ENCODE measurements at regions not wholly inside any gene's neighbourhood (a gene's known extent, or its start where the extent isn't known, plus 50 kb on each side); places are given as distances from the start of the nearest gene placed in this dataset.
A peak's percentile ranks its signal among the peaks of the same experiment; 100 is the strongest.

GRCh38 chr2:8230466-8230865 is 451.4 kb upstream of the ID2 start:
- H3K27ac ChIP-seq (ENCODE audit: low read length), result no peak overlapping the region
- whole genome bisulfite sequencing (ENCODE audit: insufficient coverage), result no CpG with 5 or more reads among the region's 1 CpG
- no peaks in the 10 kb centered on the region for H3K9me3 ChIP-seq (replicated peaks; ENCODE audit: control insufficient read depth, low read depth, low read length)
- H3K36me3 ChIP-seq (ENCODE audit: control insufficient read depth, insufficient read depth, low read length), result no peaks in the 10 kb centered on the region
- peaks cover 2% of the 10 kb centered on the region for H3K27me3 ChIP-seq (ENCODE audit: control insufficient read depth, insufficient read depth, low read length)
- no peak for DNase-seq
- H3K4me3 ChIP-seq (ENCODE audit: low read length), result no peak overlapping the region
- peaks cover 17% of the 10 kb centered on the region for H3K4me1 ChIP-seq (ENCODE audit: control insufficient read depth, insufficient read depth, low read length)

- DNase-seq, result no peak
- Histone ChIP-seq H3K36me3 (ENCODE audit: control insufficient read depth, insufficient read depth, low read length) (no peaks in the 10 kb centered on the region), H3K27me3 (ENCODE audit: control insufficient read depth, insufficient read depth, low read length) (peaks cover 2% of the 10 kb centered on the region), H3K4me3 (ENCODE audit: low read length) (no peak overlapping the region), H3K27ac (ENCODE audit: low read length) (no peak overlapping the region), H3K9me3 (replicated peaks; ENCODE audit: control insufficient read depth, low read depth, low read length) (no peaks in the 10 kb centered on the region), H3K4me1 (ENCODE audit: control insufficient read depth, insufficient read depth, low read length) (peaks cover 17% of the 10 kb centered on the region)
- 94% methylated on average over 2 of the region's 3 CpGs for WGBS (ENCODE audit: insufficient coverage)
Measured at GRCh38 chr2:8231902-8232301, 450.0 kb upstream of the ID2 start.

GRCh38 chr2:8232871-8233270 is 449.0 kb upstream of the ID2 start:
- no CpG with 5 or more reads among the region's 1 CpG for WGBS (ENCODE audit: insufficient coverage)

GRCh38 chr2:8234253-8234652 is 447.6 kb upstream of the ID2 start:
- peak; percentile 81 for DNase-seq
- WGBS (ENCODE audit: insufficient coverage), result 68% methylated on average over 3 of the region's 3 CpGs
- H3K9me3 ChIP-seq (replicated peaks; ENCODE audit: control insufficient read depth, low read depth, low read length), result no peaks in the 10 kb centered on the region
- H3K27ac ChIP-seq (ENCODE audit: low read length), result no peak overlapping the region
- H3K36me3 ChIP-seq (ENCODE audit: control insufficient read depth, insufficient read depth, low read length), result no peaks in the 10 kb centered on the region
- peaks cover 17% of the 10 kb centered on the region for H3K4me1 ChIP-seq (ENCODE audit: control insufficient read depth, insufficient read depth, low read length)
- H3K27me3 ChIP-seq (ENCODE audit: control insufficient read depth, insufficient read depth, low read length), result peaks cover 2% of the 10 kb centered on the region
- no peak overlapping the region for H3K4me3 ChIP-seq (ENCODE audit: low read length)

More at GRCh38 chr2:8232871-8233270, 449.0 kb upstream of the ID2 start:
- Histone ChIP-seq H3K4me3 (ENCODE audit: low read length) (no peak overlapping the region), H3K27ac (ENCODE audit: low read length) (no peak overlapping the region), H3K9me3 (replicated peaks; ENCODE audit: control insufficient read depth, low read depth, low read length) (no peaks in the 10 kb centered on the region), H3K4me1 (ENCODE audit: control insufficient read depth, insufficient read depth, low read length) (peaks cover 17% of the 10 kb centered on the region), H3K36me3 (ENCODE audit: control insufficient read depth, insufficient read depth, low read length) (no peaks in the 10 kb centered on the region), H3K27me3 (ENCODE audit: control insufficient read depth, insufficient read depth, low read length) (peaks cover 2% of the 10 kb centered on the region)
- no peak for DNase-seq

GRCh38 chr2:8234757-8235374 is 447.0 kb upstream of the ID2 start:
- Histone ChIP-seq H3K9me3 (replicated peaks; ENCODE audit: control insufficient read depth, low read depth, low read length) (no peaks in the 10 kb centered on the region), H3K4me3 (ENCODE audit: low read length) (no peak overlapping the region), H3K4me1 (ENCODE audit: control insufficient read depth, insufficient read depth, low read length) (peaks cover 14% of the 10 kb centered on the region), H3K36me3 (ENCODE audit: control insufficient read depth, insufficient read depth, low read length) (no peaks in the 10 kb centered on the region), H3K27ac (ENCODE audit: low read length) (no peak overlapping the region), H3K27me3 (ENCODE audit: control insufficient read depth, insufficient read depth, low read length) (peaks cover 2% of the 10 kb centered on the region)
- WGBS (ENCODE audit: insufficient coverage), result 54% methylated on average over 8 of the region's 13 CpGs
- DNase-seq, result no peak

GRCh38 chr2:8235419-8235818 is 446.4 kb upstream of the ID2 start:
- H3K4me3 ChIP-seq (ENCODE audit: low read length), result no peak overlapping the region
- 100% methylated on average over 1 of the region's 1 CpG for WGBS (ENCODE audit: insufficient coverage)
- no peaks in the 10 kb centered on the region for H3K9me3 ChIP-seq (replicated peaks; ENCODE audit: control insufficient read depth, low read depth, low read length)
- H3K36me3 ChIP-seq (ENCODE audit: control insufficient read depth, insufficient read depth, low read length), result no peaks in the 10 kb centered on the region
- no peak overlapping the region for H3K27ac ChIP-seq (ENCODE audit: low read length)
- peaks cover 2% of the 10 kb centered on the region for H3K27me3 ChIP-seq (ENCODE audit: control insufficient read depth, insufficient read depth, low read length)
- H3K4me1 ChIP-seq (ENCODE audit: control insufficient read depth, insufficient read depth, low read length), result peaks cover 14% of the 10 kb centered on the region
- DNase-seq, result no peak

- DNase-seq, result no peak
- no peaks in the 10 kb centered on the region for H3K9me3 ChIP-seq (replicated peaks; ENCODE audit: control insufficient read depth, low read depth, low read length)
- H3K36me3 ChIP-seq (ENCODE audit: control insufficient read depth, insufficient read depth, low read length), result no peaks in the 10 kb centered on the region
- no peak overlapping the region for H3K4me3 ChIP-seq (ENCODE audit: low read length)
- H3K27ac ChIP-seq (ENCODE audit: low read length), result no peak overlapping the region
- peaks cover 2% of the 10 kb centered on the region for H3K27me3 ChIP-seq (ENCODE audit: control insufficient read depth, insufficient read depth, low read length)
- H3K4me1 ChIP-seq (ENCODE audit: control insufficient read depth, insufficient read depth, low read length), result peaks cover 14% of the 10 kb centered on the region
- WGBS (ENCODE audit: insufficient coverage), result 100% methylated on average over 2 of the region's 2 CpGs
Measured at GRCh38 chr2:8236391-8236790, 445.5 kb upstream of the ID2 start.

GRCh38 chr2:8238521-8239230 is 443.2 kb upstream of the ID2 start:
- Histone ChIP-seq H3K9me3 (replicated peaks; ENCODE audit: control insufficient read depth, low read depth, low read length) (peaks cover under 1% of the 10 kb centered on the region), H3K27ac (ENCODE audit: low read length) (no peak overlapping the region), H3K4me1 (ENCODE audit: control insufficient read depth, insufficient read depth, low read length) (peaks cover 14% of the 10 kb centered on the region), H3K4me3 (ENCODE audit: low read length) (no peak overlapping the region), H3K27me3 (ENCODE audit: control insufficient read depth, insufficient read depth, low read length) (peaks cover 2% of the 10 kb centered on the region), H3K36me3 (ENCODE audit: control insufficient read depth, insufficient read depth, low read length) (no peaks in the 10 kb centered on the region)
- 17% methylated on average over 5 of the region's 8 CpGs for WGBS (ENCODE audit: insufficient coverage)
- DNase-seq, result peak; percentile 61

GRCh38 chr2:8239531-8240088 is 442.2 kb upstream of the ID2 start:
- peaks cover 2% of the 10 kb centered on the region for H3K27me3 ChIP-seq (ENCODE audit: control insufficient read depth, insufficient read depth, low read length)
- no peak overlapping the region for H3K27ac ChIP-seq (ENCODE audit: low read length)
- H3K9me3 ChIP-seq (replicated peaks; ENCODE audit: control insufficient read depth, low read depth, low read length), result peaks cover 4% of the 10 kb centered on the region
- H3K4me3 ChIP-seq (ENCODE audit: low read length), result no peak overlapping the region
- DNase-seq, result no peak
- 90% methylated on average over 2 of the region's 5 CpGs for WGBS (ENCODE audit: insufficient coverage)
- no peaks in the 10 kb centered on the region for H3K36me3 ChIP-seq (ENCODE audit: control insufficient read depth, insufficient read depth, low read length)
- H3K4me1 ChIP-seq (ENCODE audit: control insufficient read depth, insufficient read depth, low read length), result peaks cover 7% of the 10 kb centered on the region

GRCh38 chr2:8241317-8241716 is 440.5 kb upstream of the ID2 start:
- H3K4me3 ChIP-seq (ENCODE audit: low read length), result no peak overlapping the region
- no peaks in the 10 kb centered on the region for H3K36me3 ChIP-seq (ENCODE audit: control insufficient read depth, insufficient read depth, low read length)
- no peaks in the 10 kb centered on the region for H3K4me1 ChIP-seq (ENCODE audit: control insufficient read depth, insufficient read depth, low read length)
- no peaks in the 10 kb centered on the region for H3K27me3 ChIP-seq (ENCODE audit: control insufficient read depth, insufficient read depth, low read length)
- 55% methylated on average over 2 of the region's 3 CpGs for WGBS (ENCODE audit: insufficient coverage)
- no peak overlapping the region for H3K27ac ChIP-seq (ENCODE audit: low read length)
- H3K9me3 ChIP-seq (replicated peaks; ENCODE audit: control insufficient read depth, low read depth, low read length), result peaks cover 4% of the 10 kb centered on the region
- no peak for DNase-seq

Data from muscle of leg (tissue), 3 donors.